Mammary epithelial cell (primary cell): ENCODE measurements at regions not wholly inside any gene's neighbourhood (a gene's known extent, or its start where the extent isn't known, plus 50 kb on each side); places are given as distances from the start of the nearest gene placed in this dataset.

Source experiments
- EZH2 ChIP-seq: IDR thresholded peaks from 2 replicates; pipeline ENCODE4 v1.6.1; 2012; ENCODE audit warnings: low read length, inconsistent platforms, borderline replicate concordance
- TF ChIP-seq, protein P1 (sequence below), 2 donors: IDR thresholded peaks in 1 of 2; conservative IDR thresholded peaks in 1 of 2; 2 replicates each; pipeline ENCODE4 v1.5.1; 2011 to 2012; ENCODE audit warnings: inconsistent platforms in 2 of 2, low read length in 2 of 2, mild to moderate bottlenecking in 2 of 2, control low read depth in 1 of 2, low read depth in 1 of 2; ENCODE audit not compliant: insufficient read depth in 1 of 2; ENCODE audit errors: extremely low read depth in 1 of 2

DNA sequence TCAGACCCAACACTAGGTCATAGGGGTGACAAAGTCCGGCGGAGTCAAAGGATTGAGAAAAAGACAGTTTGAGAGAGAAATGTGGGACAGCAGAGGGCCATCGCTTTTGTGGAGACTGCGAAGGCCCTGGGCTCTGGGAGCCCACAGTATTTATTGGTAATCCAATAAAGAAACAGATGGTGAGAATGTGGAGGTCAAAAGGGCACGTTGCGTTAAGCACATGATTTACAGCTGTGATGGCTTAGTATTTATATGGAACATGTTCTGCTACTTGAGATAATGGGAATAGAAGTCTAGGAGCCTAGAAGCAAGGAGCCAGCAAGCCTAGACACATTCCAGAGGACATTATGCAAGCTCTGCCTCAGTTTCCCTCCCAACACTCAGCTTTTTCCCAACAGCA is 2521.1 kb downstream of the PCDH9 start:
- TF ChIP-seq, protein P1, sequence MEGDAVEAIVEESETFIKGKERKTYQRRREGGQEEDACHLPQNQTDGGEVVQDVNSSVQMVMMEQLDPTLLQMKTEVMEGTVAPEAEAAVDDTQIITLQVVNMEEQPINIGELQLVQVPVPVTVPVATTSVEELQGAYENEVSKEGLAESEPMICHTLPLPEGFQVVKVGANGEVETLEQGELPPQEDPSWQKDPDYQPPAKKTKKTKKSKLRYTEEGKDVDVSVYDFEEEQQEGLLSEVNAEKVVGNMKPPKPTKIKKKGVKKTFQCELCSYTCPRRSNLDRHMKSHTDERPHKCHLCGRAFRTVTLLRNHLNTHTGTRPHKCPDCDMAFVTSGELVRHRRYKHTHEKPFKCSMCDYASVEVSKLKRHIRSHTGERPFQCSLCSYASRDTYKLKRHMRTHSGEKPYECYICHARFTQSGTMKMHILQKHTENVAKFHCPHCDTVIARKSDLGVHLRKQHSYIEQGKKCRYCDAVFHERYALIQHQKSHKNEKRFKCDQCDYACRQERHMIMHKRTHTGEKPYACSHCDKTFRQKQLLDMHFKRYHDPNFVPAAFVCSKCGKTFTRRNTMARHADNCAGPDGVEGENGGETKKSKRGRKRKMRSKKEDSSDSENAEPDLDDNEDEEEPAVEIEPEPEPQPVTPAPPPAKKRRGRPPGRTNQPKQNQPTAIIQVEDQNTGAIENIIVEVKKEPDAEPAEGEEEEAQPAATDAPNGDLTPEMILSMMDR (conservative IDR thresholded peaks at IDR 0.05 in 1 of 2, IDR thresholded peaks at IDR 0.05 in 1 of 2; ENCODE audit: extremely low read depth in 1 of 2, insufficient read depth in 1 of 2, low read depth in 1 of 2, low read length in 2 of 2), result no peak
- TF ChIP-seq EZH2, result no peak
